ENCODE measurements at regions not wholly inside any gene's neighbourhood (a gene's known extent, or its start where the extent isn't known, plus 50 kb on each side); places are given as distances from the start of the nearest gene placed in this dataset.
"Not testable (repeated sequence)": the region's sequence is repeated elsewhere in the genome, so short reads cannot be mapped to it uniquely, and the experiment has no call there.

DNA sequence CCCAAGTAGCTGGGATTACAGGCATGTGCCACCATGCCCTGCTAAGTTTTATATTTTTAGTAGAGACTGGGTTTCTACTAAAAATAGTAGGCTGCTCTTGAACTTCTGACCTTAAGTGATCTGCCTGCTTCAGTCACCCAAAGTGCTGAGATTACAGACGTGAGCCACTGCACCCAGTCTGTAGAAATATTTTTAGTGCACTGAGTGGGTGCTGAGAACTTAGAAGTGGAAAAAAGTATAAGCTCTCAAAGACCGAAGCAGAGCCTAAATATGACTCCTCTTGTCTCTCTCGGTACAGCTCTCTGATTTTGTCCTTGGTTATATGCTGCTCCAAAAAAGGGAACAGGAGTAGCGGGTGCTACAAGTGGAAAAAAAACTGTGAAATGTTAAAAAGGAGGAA lies 353.8 kb upstream of the IZUMO3 start:
- H3K4me1 ChIP-seq (ENCODE audit: insufficient read depth, insufficient read length): no peaks in the 10 kb centered on the region
- no peak for DNase-seq (ENCODE audit: low read depth, low spot score)
- H3K4me3 ChIP-seq (ENCODE audit: insufficient read length, low read depth): no peak overlapping the region
- no peak overlapping the region for H3K9ac ChIP-seq (ENCODE audit: insufficient read length, low read depth)
- no peak for TF ChIP-seq SUZ12 (IDR thresholded peaks at IDR 0.05; ENCODE audit: extremely low read depth, insufficient read depth, insufficient read length)
- TF ChIP-seq YY1 (IDR thresholded peaks at IDR 0.05; ENCODE audit: insufficient read depth, insufficient read length): no peak
- TF ChIP-seq ZNF274 (IDR thresholded peaks at IDR 0.05; ENCODE audit: low read depth, low read length): no peak
- H3K27me3 ChIP-seq (ENCODE audit: insufficient read depth, insufficient read length): no peaks in the 10 kb centered on the region
- H3K36me3 ChIP-seq (ENCODE audit: insufficient read depth, insufficient read length, low read length): no peaks in the 10 kb centered on the region
- no peaks in the 10 kb centered on the region for H3K9me3 ChIP-seq (ENCODE audit: insufficient read depth, low read length)

DNA sequence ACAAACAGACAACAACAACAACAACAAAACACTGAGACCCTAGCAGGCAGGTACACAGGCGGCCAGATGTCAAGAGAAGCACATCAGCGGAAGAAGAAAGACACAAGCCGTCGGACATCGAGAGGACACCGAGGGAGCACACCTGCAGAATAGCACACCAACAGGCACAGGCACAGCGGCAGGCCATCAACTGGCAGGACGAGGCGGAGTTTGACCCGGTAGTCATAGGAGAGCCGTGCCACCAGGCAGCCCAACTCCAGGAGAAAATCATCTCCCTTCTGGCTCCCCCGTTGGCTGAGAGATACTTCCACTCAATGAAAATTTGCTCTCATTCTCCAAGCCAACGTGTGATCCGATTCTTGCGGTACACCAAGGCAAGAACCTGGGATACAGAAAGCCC lies 352.1 kb upstream of the IZUMO3 start:
- Histone ChIP-seq H3K4me3 (ENCODE audit: insufficient read length, low read depth) (no peak overlapping the region), H3K27me3 (ENCODE audit: insufficient read depth, insufficient read length) (no peaks in the 10 kb centered on the region)
- no peak for DNase-seq (ENCODE audit: low read depth, low spot score)

DNA sequence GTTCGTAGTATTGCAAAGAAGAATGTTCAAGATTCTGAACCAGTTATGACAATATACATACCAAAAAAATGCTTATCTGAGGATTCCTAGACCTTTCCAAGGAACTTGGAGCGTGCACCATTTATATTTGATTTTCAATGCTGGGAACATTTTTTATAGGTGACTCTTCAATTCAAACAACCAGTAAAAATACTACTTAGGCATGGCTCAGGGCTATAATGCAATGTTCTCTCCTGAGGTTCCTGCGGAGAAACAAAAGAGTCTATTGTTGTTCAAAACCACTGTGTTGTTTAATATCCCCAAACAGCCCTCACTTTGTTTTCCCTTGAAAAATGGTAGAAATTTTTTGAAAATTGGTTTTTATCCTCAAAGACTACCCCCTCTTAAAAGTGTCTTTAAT lies 335.7 kb upstream of the IZUMO3 start:
- Histone ChIP-seq H3K27me3 (ENCODE audit: insufficient read depth, insufficient read length) (no peaks in the 10 kb centered on the region), H3K4me1 (ENCODE audit: insufficient read depth, insufficient read length) (no peaks in the 10 kb centered on the region), H3K36me3 (ENCODE audit: insufficient read depth, insufficient read length, low read length) (no peaks in the 10 kb centered on the region), H3K9me3 (ENCODE audit: insufficient read depth, low read length) (no peaks in the 10 kb centered on the region), H3K9ac (ENCODE audit: insufficient read length, low read depth) (no peak overlapping the region), H3K4me3 (ENCODE audit: insufficient read length, low read depth) (no peak overlapping the region)
- no peak for TF ChIP-seq SUZ12 (IDR thresholded peaks at IDR 0.05; ENCODE audit: extremely low read depth, insufficient read depth, insufficient read length)
- TF ChIP-seq YY1 (IDR thresholded peaks at IDR 0.05; ENCODE audit: insufficient read depth, insufficient read length): no peak
- TF ChIP-seq ZNF274 (IDR thresholded peaks at IDR 0.05; ENCODE audit: low read depth, low read length): no peak
- peak; percentile 18 for DNase-seq (ENCODE audit: low read depth, low spot score)

More for the DNA sequence above, 352.1 kb upstream of the IZUMO3 start:
- no peaks in the 10 kb centered on the region for H3K36me3 ChIP-seq (ENCODE audit: insufficient read depth, insufficient read length, low read length)
- no peak overlapping the region for H3K9ac ChIP-seq (ENCODE audit: insufficient read length, low read depth)
- no peaks in the 10 kb centered on the region for H3K4me1 ChIP-seq (ENCODE audit: insufficient read depth, insufficient read length)
- H3K9me3 ChIP-seq (ENCODE audit: insufficient read depth, low read length): no peaks in the 10 kb centered on the region
- TF ChIP-seq YY1 (IDR thresholded peaks at IDR 0.05; ENCODE audit: insufficient read depth, insufficient read length): no peak

DNA sequence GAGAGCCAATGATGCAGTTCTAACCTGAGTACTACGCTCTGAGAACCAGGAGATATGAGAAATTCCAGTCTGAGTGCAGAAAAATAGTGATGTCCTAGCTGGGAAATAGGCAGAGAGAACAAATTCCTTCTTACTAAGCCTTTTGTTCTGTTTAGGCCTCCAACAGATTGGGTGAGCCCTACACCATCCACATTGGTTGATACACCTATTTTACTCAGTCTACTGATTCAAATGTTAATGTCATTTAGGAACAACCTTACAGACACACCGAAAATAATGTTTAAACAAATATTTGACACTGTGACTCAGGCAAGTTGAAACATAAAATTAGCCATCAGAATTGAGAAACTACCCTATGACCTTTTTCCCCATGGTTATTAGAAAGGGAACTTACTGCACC lies 333.9 kb upstream of the IZUMO3 start:
- H3K36me3 ChIP-seq (ENCODE audit: insufficient read depth, insufficient read length, low read length): no peaks in the 10 kb centered on the region
- no peak for DNase-seq (ENCODE audit: low read depth, low spot score)
- no peak overlapping the region for H3K9ac ChIP-seq (ENCODE audit: insufficient read length, low read depth)
- TF ChIP-seq SUZ12 (IDR thresholded peaks at IDR 0.05; ENCODE audit: extremely low read depth, insufficient read depth, insufficient read length) (no peak), ZNF274 (IDR thresholded peaks at IDR 0.05; ENCODE audit: low read depth, low read length) (no peak), YY1 (IDR thresholded peaks at IDR 0.05; ENCODE audit: insufficient read depth, insufficient read length) (no peak)
- no peaks in the 10 kb centered on the region for H3K27me3 ChIP-seq (ENCODE audit: insufficient read depth, insufficient read length)
- H3K4me3 ChIP-seq (ENCODE audit: insufficient read length, low read depth): no peak overlapping the region
- no peaks in the 10 kb centered on the region for H3K4me1 ChIP-seq (ENCODE audit: insufficient read depth, insufficient read length)
- no peaks in the 10 kb centered on the region for H3K9me3 ChIP-seq (ENCODE audit: insufficient read depth, low read length)

DNA sequence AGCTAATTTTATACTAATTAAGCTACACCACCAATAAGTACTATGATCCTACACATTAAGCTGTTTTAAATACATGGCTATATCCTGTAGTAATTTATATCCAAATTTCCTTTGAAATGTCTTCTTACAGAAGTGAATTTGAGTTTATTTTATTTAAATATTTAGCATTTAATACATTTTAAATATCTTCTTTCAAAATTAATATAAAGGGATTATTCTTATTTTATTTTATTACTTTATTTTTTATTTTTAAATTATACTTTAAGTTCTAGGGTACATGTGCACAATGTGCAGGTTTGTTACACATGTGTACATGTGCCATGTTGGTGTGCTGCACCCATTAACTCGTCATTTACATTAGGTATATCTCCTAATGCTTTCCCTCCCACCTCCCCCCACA lies 310.9 kb upstream of the IZUMO3 start:
- H3K9ac ChIP-seq (ENCODE audit: insufficient read length, low read depth); H3K4me3 ChIP-seq (ENCODE audit: insufficient read length, low read depth); H3K9me3 ChIP-seq (ENCODE audit: insufficient read depth, low read length); H3K4me1 ChIP-seq (ENCODE audit: insufficient read depth, insufficient read length); H3K36me3 ChIP-seq (ENCODE audit: insufficient read depth, insufficient read length, low read length); H3K27me3 ChIP-seq (ENCODE audit: insufficient read depth, insufficient read length); DNase-seq (ENCODE audit: low read depth, low spot score): not testable (repeated sequence)

DNA sequence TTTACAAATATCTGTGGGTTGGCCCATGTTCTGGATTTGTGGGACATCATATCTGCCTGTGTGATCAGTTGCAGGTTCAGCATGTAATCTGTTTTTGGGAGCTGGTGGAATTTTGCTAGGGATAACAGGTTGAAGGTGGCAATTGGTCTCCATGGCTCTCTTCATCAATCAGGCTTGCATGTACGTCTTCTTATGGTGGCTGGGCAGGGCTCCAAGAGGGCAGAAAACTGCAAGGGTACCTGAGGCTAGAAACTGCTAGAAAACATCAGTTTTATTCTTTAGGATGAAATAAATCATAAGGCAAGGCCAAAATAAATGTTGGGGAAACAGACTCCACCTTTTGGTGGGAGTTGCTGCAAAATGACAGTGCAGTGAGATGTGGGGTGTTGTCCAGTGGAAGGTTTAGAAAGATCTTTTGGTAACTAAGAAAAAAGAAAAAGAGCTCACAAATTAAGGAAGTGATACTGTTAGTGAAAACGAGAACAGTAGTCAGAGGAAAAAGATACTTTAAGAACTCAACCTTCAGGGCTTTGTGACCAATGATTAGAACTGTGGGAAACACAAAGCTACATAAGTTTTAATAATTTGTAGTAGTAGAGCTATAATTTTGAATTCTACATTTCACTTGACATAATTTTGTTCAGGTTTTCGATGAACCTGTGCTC lies 300.7 kb upstream of the IZUMO3 start:
- H3K36me3 ChIP-seq (ENCODE audit: insufficient read depth, insufficient read length, low read length): no peaks in the 10 kb centered on the region

DNA sequence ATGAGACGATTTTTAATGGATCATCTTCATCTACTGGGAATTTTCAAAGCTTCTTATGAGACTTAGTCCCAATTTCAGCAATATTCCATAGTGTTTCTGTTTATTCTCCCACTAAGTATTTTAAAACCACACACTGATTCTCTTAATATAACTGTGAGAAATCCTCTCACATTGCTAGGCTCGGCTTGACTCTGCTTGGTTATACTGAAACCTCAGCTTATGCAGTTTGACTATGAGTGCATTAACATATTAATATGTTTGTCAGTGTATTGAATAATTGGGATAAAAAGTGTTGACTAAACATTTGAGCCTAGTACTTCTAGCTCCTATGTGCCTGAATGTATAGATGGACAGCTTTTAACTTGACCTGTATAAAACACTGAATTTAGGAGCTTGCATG lies 298.5 kb upstream of the IZUMO3 start:
- H3K36me3 ChIP-seq (ENCODE audit: insufficient read depth, insufficient read length, low read length): no peaks in the 10 kb centered on the region
- H3K4me1 ChIP-seq (ENCODE audit: insufficient read depth, insufficient read length): no peaks in the 10 kb centered on the region
- no peak overlapping the region for H3K9ac ChIP-seq (ENCODE audit: insufficient read length, low read depth)
- H3K27me3 ChIP-seq (ENCODE audit: insufficient read depth, insufficient read length): no peaks in the 10 kb centered on the region
- no peak for DNase-seq (ENCODE audit: low read depth, low spot score)
- TF ChIP-seq ZNF274 (IDR thresholded peaks at IDR 0.05; ENCODE audit: low read depth, low read length) (no peak), SUZ12 (IDR thresholded peaks at IDR 0.05; ENCODE audit: extremely low read depth, insufficient read depth, insufficient read length) (no peak), YY1 (IDR thresholded peaks at IDR 0.05; ENCODE audit: insufficient read depth, insufficient read length) (no peak)
- H3K4me3 ChIP-seq (ENCODE audit: insufficient read length, low read depth): no peak overlapping the region
- no peaks in the 10 kb centered on the region for H3K9me3 ChIP-seq (ENCODE audit: insufficient read depth, low read length)

More for the DNA sequence above, 300.7 kb upstream of the IZUMO3 start:
- no peak for TF ChIP-seq SUZ12 (IDR thresholded peaks at IDR 0.05; ENCODE audit: extremely low read depth, insufficient read depth, insufficient read length)
- TF ChIP-seq YY1 (IDR thresholded peaks at IDR 0.05; ENCODE audit: insufficient read depth, insufficient read length): no peak
- TF ChIP-seq ZNF274 (IDR thresholded peaks at IDR 0.05; ENCODE audit: low read depth, low read length): no peak
- no peaks in the 10 kb centered on the region for H3K27me3 ChIP-seq (ENCODE audit: insufficient read depth, insufficient read length)
- H3K9ac ChIP-seq (ENCODE audit: insufficient read length, low read depth): no peak overlapping the region
- no peak for DNase-seq (ENCODE audit: low read depth, low spot score)
- no peak overlapping the region for H3K4me3 ChIP-seq (ENCODE audit: insufficient read length, low read depth)
- H3K4me1 ChIP-seq (ENCODE audit: insufficient read depth, insufficient read length): no peaks in the 10 kb centered on the region
- H3K9me3 ChIP-seq (ENCODE audit: insufficient read depth, low read length): no peaks in the 10 kb centered on the region

DNA sequence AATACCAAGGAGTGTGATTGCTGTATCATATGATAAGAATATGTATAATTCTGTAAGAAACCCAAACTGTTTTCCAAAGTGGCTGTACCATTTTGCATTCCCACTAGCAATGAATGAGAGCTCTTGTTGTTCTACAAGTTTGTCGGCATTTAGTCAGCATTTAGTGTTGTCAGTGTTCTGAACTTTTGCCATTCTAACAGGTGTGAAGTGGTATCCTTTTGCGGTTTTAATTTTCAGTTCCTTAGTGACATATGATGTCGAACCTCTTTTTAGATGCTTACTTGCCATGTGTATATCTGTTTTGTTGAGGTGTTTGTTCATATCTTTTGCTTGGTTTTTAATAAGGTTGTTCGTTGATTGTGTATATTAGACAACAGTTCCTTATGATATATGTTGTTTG lies 296.3 kb upstream of the IZUMO3 start:
- H3K9ac ChIP-seq (ENCODE audit: insufficient read length, low read depth): no peak overlapping the region
- DNase-seq (ENCODE audit: low read depth, low spot score): no peak
- no peaks in the 10 kb centered on the region for H3K9me3 ChIP-seq (ENCODE audit: insufficient read depth, low read length)
- no peaks in the 10 kb centered on the region for H3K27me3 ChIP-seq (ENCODE audit: insufficient read depth, insufficient read length)
- no peak overlapping the region for H3K4me3 ChIP-seq (ENCODE audit: insufficient read length, low read depth)
- no peaks in the 10 kb centered on the region for H3K36me3 ChIP-seq (ENCODE audit: insufficient read depth, insufficient read length, low read length)
- TF ChIP-seq ZNF274 (IDR thresholded peaks at IDR 0.05; ENCODE audit: low read depth, low read length): no peak
- TF ChIP-seq SUZ12 (IDR thresholded peaks at IDR 0.05; ENCODE audit: extremely low read depth, insufficient read depth, insufficient read length): no peak
- TF ChIP-seq YY1 (IDR thresholded peaks at IDR 0.05; ENCODE audit: insufficient read depth, insufficient read length): no peak
- H3K4me1 ChIP-seq (ENCODE audit: insufficient read depth, insufficient read length): no peaks in the 10 kb centered on the region
